ENCODE measurements at regions not wholly inside any gene's neighbourhood (a gene's known extent, or its start where the extent isn't known, plus 50 kb on each side); places are given as distances from the start of the nearest gene placed in this dataset.

- no peak for TF ChIP-seq ZNF274 (IDR thresholded peaks at IDR 0.05; ENCODE audit: low read depth, low read length)
- no peak for TF ChIP-seq YY1 (IDR thresholded peaks at IDR 0.05; ENCODE audit: insufficient read depth, insufficient read length)
- no peak for TF ChIP-seq SUZ12 (IDR thresholded peaks at IDR 0.05; ENCODE audit: extremely low read depth, insufficient read depth, insufficient read length)
Measured at GRCh38 chr1:203572134-203572625, 54.5 kb upstream of the ATP2B4 start.
